BJ (cell line): ENCODE measurements at regions not wholly inside any gene's neighbourhood (a gene's known extent, or its start where the extent isn't known, plus 50 kb on each side); places are given as distances from the start of the nearest gene placed in this dataset.
A peak's percentile ranks its signal among the peaks of the same experiment; 100 is the strongest.
"Not testable (repeated sequence)": the region's sequence is repeated elsewhere in the genome, so short reads cannot be mapped to it uniquely, and the experiment has no call there.

Experiments
- CTCF ChIA-PET: fragments of 350-600 bp; formaldehyde crosslinking; extraction: SDS; loops from one replicate; lab custom pipeline; 2021; ENCODE audit warnings: antibody characterized with exemption, inconsistent platforms; lab: Yijun Ruan, JAX
- POLR2A ChIA-PET: fragments of 300-600 bp; sonication (Branson Sonifier 250); formaldehyde crosslinking; extraction: SDS; loops from one replicate; lab custom pipeline; 2021; ENCODE audit warnings: antibody characterized with exemption; lab: Charles Lee
- DNase-seq: peaks from one replicate; pipeline ENCODE4 v3.0.0-alpha.2; 2011; ENCODE audit warnings: low read depth
- H3K27me3 ChIP-seq: 2 replicates; pipeline ENCODE4 v1.6.0; 2011; ENCODE audit warnings: low read length; ENCODE audit not compliant: control insufficient read depth, insufficient read depth
- H3K36me3 ChIP-seq: 2 replicates; pipeline ENCODE4 v1.5.1; 2011; ENCODE audit warnings: low read length; ENCODE audit not compliant: control insufficient read depth, insufficient read depth
- H3K4me3 ChIP-seq: 2 replicates; pipeline ENCODE4 v1.5.1; 2011; ENCODE audit warnings: low read depth, mild to moderate bottlenecking, control low read depth, low read length
- TF ChIP-seq, protein P1 (sequence below): IDR thresholded peaks from 2 replicates; pipeline ENCODE4 v1.5.1; 2011; ENCODE audit warnings: low read depth, mild to moderate bottlenecking, control low read depth, inconsistent platforms, low read length, moderate library complexity; ENCODE audit not compliant: insufficient read depth

DNA sequence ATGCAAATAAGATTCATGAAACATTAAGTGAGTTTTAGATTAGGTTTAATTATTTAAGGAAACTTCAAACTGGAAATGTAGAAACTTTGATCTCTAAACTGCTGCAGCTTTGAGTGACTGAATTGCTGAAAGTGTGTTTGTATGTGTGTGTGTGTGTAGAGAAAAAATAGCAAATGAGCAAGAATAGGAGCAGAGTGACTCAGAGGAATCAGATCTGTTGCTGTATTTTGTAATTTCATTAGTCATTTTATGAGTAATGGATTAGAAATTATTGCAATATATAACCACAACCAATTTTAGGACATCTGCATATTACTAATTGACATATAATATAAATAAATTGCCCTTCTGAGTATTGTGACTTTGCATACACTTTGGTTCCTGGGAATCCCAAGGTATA is 52.8 kb upstream of the SLC9A9 start:
- Histone ChIP-seq H3K36me3 (no peaks in the 10 kb centered on the region), H3K27me3 (no peaks in the 10 kb centered on the region), H3K4me3 (no peak overlapping the region)
- peak; percentile 58 for DNase-seq
- TF ChIP-seq, protein P1, sequence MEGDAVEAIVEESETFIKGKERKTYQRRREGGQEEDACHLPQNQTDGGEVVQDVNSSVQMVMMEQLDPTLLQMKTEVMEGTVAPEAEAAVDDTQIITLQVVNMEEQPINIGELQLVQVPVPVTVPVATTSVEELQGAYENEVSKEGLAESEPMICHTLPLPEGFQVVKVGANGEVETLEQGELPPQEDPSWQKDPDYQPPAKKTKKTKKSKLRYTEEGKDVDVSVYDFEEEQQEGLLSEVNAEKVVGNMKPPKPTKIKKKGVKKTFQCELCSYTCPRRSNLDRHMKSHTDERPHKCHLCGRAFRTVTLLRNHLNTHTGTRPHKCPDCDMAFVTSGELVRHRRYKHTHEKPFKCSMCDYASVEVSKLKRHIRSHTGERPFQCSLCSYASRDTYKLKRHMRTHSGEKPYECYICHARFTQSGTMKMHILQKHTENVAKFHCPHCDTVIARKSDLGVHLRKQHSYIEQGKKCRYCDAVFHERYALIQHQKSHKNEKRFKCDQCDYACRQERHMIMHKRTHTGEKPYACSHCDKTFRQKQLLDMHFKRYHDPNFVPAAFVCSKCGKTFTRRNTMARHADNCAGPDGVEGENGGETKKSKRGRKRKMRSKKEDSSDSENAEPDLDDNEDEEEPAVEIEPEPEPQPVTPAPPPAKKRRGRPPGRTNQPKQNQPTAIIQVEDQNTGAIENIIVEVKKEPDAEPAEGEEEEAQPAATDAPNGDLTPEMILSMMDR: no peak
- CTCF ChIA-PET: interaction anchor here (1.3 kb wide), 1 partner anchor 15 kb away, joined by 3 read pairs; no protein-coding TSS in a partner anchor
- POLR2A ChIA-PET: no interaction called here

DNA sequence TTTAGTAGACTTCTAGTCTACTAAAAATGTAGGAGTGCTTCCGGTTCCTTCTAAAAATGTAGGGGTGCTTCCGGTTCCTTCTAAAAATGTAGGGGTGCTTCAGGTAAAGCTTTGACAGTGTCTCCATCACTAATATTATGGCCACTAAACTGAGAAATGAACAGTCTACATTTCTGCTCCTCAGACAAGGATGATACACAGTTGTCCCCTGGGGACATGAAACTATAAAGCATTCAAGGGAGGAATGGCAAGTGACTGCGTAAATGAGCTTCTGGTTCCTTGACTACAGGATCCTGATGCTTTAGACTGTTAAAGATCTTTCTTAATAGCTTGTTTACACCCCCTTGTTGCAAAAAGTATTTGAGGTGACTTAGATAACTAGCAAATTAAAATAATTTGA is 53.9 kb upstream of the SLC9A9 start:
- Histone ChIP-seq H3K36me3 (no peaks in the 10 kb centered on the region), H3K4me3 (no peak overlapping the region), H3K27me3 (no peaks in the 10 kb centered on the region)
- ChIA-PET CTCF (interaction anchor here (1.4 kb wide), 1 partner anchor 17 kb away, joined by 5 read pairs; no protein-coding TSS in a partner anchor), POLR2A (no interaction called here)
- TF ChIP-seq, protein P1: no peak
- no peak for DNase-seq

GRCh38 chr3:143910756-143911155 is 60.9 kb upstream of the DIPK2A start:
- no peak for DNase-seq
- Histone ChIP-seq H3K4me3 (no peak overlapping the region), H3K27me3 (no peaks in the 10 kb centered on the region), H3K36me3 (no peaks in the 10 kb centered on the region)
- TF ChIP-seq, protein P1: no peak
- CTCF ChIA-PET: no interaction called here
- POLR2A ChIA-PET: no interaction called here

- no peaks in the 10 kb centered on the region for H3K27me3 ChIP-seq
- ChIA-PET POLR2A (no interaction called here), CTCF (no interaction called here)
- no peaks in the 10 kb centered on the region for H3K36me3 ChIP-seq
- no peak for DNase-seq
- TF ChIP-seq, protein P1: no peak
- no peak overlapping the region for H3K4me3 ChIP-seq
These were observed 57.4 kb upstream of the DIPK2A start for GRCh38 chr3:143914257-143914656.

DNA sequence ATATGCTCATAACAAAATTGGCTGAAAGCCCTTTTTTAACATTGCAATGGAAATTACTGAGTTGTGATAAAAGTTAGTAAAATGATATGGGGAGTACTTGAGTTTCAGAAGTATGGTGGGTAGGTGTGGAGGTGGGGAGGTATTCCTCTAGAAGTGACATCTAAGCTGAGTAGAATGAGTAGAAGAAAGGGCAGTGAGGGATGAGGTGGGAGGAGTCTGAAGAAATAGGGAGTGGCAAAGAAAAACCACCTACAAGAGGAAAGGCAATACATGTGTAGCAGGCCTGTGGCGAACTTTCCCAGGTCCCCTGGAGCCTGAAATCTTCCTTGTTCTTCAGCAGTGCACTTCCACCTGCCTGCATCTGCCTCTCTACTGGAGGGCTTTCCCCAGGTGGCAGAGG is 52.8 kb upstream of the DIPK2A start:
- ChIA-PET POLR2A (no interaction called here), CTCF (no interaction called here)
- Histone ChIP-seq H3K36me3 (no peaks in the 10 kb centered on the region), H3K4me3 (no peak overlapping the region), H3K27me3 (no peaks in the 10 kb centered on the region)
- DNase-seq: no peak
- TF ChIP-seq, protein P1: no peak

GRCh38 chr3:143921176-143921575 is 50.4 kb upstream of the DIPK2A start:
- POLR2A ChIA-PET, CTCF ChIA-PET, H3K27me3 ChIP-seq, H3K36me3 ChIP-seq, DNase-seq, H3K4me3 ChIP-seq: not testable (repeated sequence)
